ENCODE measurements at regions not wholly inside any gene's neighbourhood (a gene's known extent, or its start where the extent isn't known, plus 50 kb on each side); places are given as distances from the start of the nearest gene placed in this dataset.

DNA sequence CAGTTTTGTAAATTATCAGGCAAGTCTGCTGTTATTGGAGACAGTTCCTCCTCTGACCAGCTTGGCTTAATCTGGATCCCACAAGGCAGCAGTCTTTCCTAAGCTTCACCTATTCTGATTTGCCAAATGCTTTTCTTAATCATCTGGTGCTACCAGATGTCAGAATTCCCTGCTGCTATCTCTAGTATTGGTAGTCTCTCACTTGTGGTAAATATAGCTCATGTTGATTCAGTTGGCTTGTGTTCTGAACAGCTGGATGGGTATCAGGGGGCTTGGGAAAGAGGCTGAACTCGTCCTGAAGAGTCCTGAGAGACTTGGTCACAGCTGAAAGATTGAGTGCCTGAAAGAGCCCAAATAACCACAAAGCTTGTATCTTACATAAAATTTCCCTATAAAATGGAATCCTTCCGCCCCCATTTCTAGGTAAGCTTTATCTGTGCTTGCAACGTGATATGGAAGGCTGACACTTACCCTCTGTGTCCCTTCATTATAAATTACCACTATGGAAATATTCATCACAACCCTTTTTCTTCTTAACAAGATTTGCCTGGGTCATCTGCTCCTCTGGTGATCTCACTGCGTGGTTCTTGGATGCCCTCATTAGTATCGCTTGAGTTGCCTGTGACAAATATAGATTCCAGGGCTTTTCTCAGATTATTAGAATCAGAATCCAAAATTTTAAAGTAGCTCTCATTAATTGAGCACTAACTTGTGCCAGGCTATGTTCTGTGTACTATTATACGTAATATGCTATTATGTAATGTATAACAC lies 104.1 kb upstream of the GPRIN3 start:
- Histone ChIP-seq H3K9ac (replicated peaks; ENCODE audit: extremely low read depth, insufficient read depth, low read length) (no peak overlapping the region), H3K36me3 (ENCODE audit: control insufficient read depth in 2 of 2, extremely low read depth in 1 of 2, insufficient read depth in 2 of 2, low read length in 2 of 2) (no peaks in the 10 kb centered on the region), H3K27ac (ENCODE audit: insufficient read depth, low read depth, low read length) (no peak overlapping the region), H3K79me2 (ENCODE audit: control insufficient read depth, insufficient read depth, low read length) (no peaks in the 10 kb centered on the region), H3K9me1 (replicated peaks; ENCODE audit: control insufficient read depth, extremely low read depth, insufficient read depth, low read length) (no peaks in the 10 kb centered on the region), H3K4me2 (ENCODE audit: insufficient read depth, low read length) (no peak overlapping the region), H3K4me1 (ENCODE audit: control insufficient read depth, extremely low read depth, insufficient read depth, low read length) (no peaks in the 10 kb centered on the region), H3K9me3 (replicated peaks; ENCODE audit: control insufficient read depth, insufficient read depth, low read length) (no peaks in the 10 kb centered on the region), H2AFZ (ENCODE audit: low read depth, low read length) (no peak overlapping the region), H3K4me3 (replicated peaks in 1 of 3; ENCODE audit: insufficient read depth in 1 of 3, low read depth in 1 of 3, low read length in 3 of 3) (no peak overlapping the region), H4K20me1 (replicated peaks; ENCODE audit: control insufficient read depth, extremely low read depth, insufficient read depth, low read length) (no peaks in the 10 kb centered on the region), H3K27me3 (ENCODE audit: control insufficient read depth in 2 of 2, insufficient read depth in 2 of 2, low read length in 2 of 2) (peaks cover 0 to 2% of the 10 kb centered on the region in 2 experiments)
- FAIRE-seq (no peak), DNase-seq (ENCODE audit: low read depth, low spot score) (no peak)
- intact Hi-C loops (cut with micrococcal nuclease) (no loop called here), dilution Hi-C loops (cut with MboI; ENCODE audit: extremely low pct_ligation_motif_present, low sequenced_read_pairs) (no loop called here)
- POLR2A ChIA-PET = no interaction called here
- CTCF ChIA-PET = interaction anchor here (0.7 to 1.2 kb wide), 4 partner anchors 13 to 185 kb away, joined by 3 read pairs; partner anchors contain the start of gene GPRIN3
- no TSS peak for BruUV-seq (replicated peaks)
- TF ChIP-seq POLR2AphosphoS5 (IDR thresholded peaks at IDR 0.05; ENCODE audit: insufficient read depth, low read depth, low read length) = no peak
- TF ChIP-seq MYC (IDR thresholded peaks at IDR 0.05; ENCODE audit: low read depth, low read length) = no peak
- no peak for TF ChIP-seq JUN (IDR thresholded peaks at IDR 0.05; ENCODE audit: borderline replicate concordance, insufficient read depth, insufficient read length, low read depth)
- no peak for TF ChIP-seq CTCF (IDR thresholded peaks at IDR 0.05; ENCODE audit: extremely low read depth in 1 of 2, insufficient read depth in 1 of 2, low read depth in 1 of 2, low read length in 2 of 2)
- TF ChIP-seq MAX (IDR thresholded peaks at IDR 0.05; ENCODE audit: insufficient read depth, insufficient read length) = no peak
- no peak for TF ChIP-seq EZH2 (IDR thresholded peaks at IDR 0.05; ENCODE audit: borderline replicate concordance, low read depth, low read length, severe bottlenecking)
